IMR-90 (cell line): ENCODE measurements at regions not wholly inside any gene's neighbourhood (a gene's known extent, or its start where the extent isn't known, plus 50 kb on each side); places are given as distances from the start of the nearest gene placed in this dataset.

Source experiments
- ATAC-seq: fragments of 200-7000 bp; cut with Tn5 transposase; 2 replicates; pipeline ENCODE4 v1.9.1; 2020; ENCODE audit warnings: low read depth, mild to moderate bottlenecking, moderate library complexity
- BruUV-seq: library from RNA; stranded (reverse); fragments of 400-500 nt; replicated peaks from 2 replicates; lab custom pipeline; 2021; lab: Mats Ljungman, UMichigan
- CTCF ChIA-PET: fragments of 300-600 bp; formaldehyde crosslinking; extraction: SDS; loops from one replicate; lab custom pipeline; 2021; ENCODE audit warnings: antibody characterized with exemption; lab: Yijun Ruan, JAX
- POLR2A ChIA-PET: fragments of 300-600 bp; sonication (Branson Sonifier 250); formaldehyde crosslinking; loops from one replicate; lab custom pipeline; 2022; ENCODE audit warnings: antibody characterized with exemption; ENCODE audit not compliant: unreplicated experiment; lab: Charles Lee
- DNase-seq: peaks from one replicate; pipeline ENCODE4 v3.0.0; 2013
- H2AFZ ChIP-seq: replicated peaks from 2 replicates; pipeline ENCODE3; 2013; ENCODE audit warnings: low read length, mild to moderate bottlenecking; ENCODE audit not compliant: poor library complexity
- H2AK5ac ChIP-seq: 2 replicates; pipeline ENCODE4 v1.6.1; 2013; ENCODE audit warnings: low read depth, low read length, inconsistent platforms
- H2AK9ac ChIP-seq: replicated peaks from 2 replicates; pipeline ENCODE3; 2013; ENCODE audit warnings: mild to moderate bottlenecking, low read depth, low read length, moderate library complexity; ENCODE audit not compliant: poor library complexity
- H2BK120ac ChIP-seq: 2 replicates; pipeline ENCODE4 v1.6.1; 2013; ENCODE audit warnings: low read depth, low read length, inconsistent platforms
- H2BK15ac ChIP-seq: 3 replicates; pipeline ENCODE4 v1.6.1; 2013; ENCODE audit warnings: low read depth, low read length, inconsistent platforms
- H2BK20ac ChIP-seq: 2 replicates; pipeline ENCODE4 v1.6.1; 2013; ENCODE audit warnings: low read depth, mild to moderate bottlenecking, inconsistent platforms, low read length, moderate library complexity
- H2BK5ac ChIP-seq: 2 replicates; pipeline ENCODE4 v1.6.1; 2013; ENCODE audit warnings: mild to moderate bottlenecking, low read depth, low read length, inconsistent platforms; ENCODE audit not compliant: poor library complexity, severe bottlenecking
- H3K14ac ChIP-seq: replicated peaks from 2 replicates; pipeline ENCODE4 v1.6.1; 2013; ENCODE audit warnings: low read depth, low read length, inconsistent platforms
- H3K18ac ChIP-seq: 2 replicates; pipeline ENCODE4 v1.6.1; 2013; ENCODE audit warnings: low read depth, low read length, control low read depth
- H3K23ac ChIP-seq: 2 replicates; pipeline ENCODE4 v1.6.1; 2013; ENCODE audit warnings: low read depth, low read length, inconsistent platforms
- H3K27ac ChIP-seq: 2 replicates; pipeline ENCODE4 v1.5.1; 2013; ENCODE audit warnings: mild to moderate bottlenecking, control low read depth, low read length; ENCODE audit not compliant: insufficient read depth
- H3K27me3 ChIP-seq: 2 replicates; pipeline ENCODE4 v1.6.1; 2013; ENCODE audit warnings: low read length; ENCODE audit not compliant: control insufficient read depth, insufficient read depth
- H3K36me3 ChIP-seq: 2 replicates; pipeline ENCODE4 v1.6.1; 2013; ENCODE audit warnings: low read length, mixed read lengths; ENCODE audit not compliant: control insufficient read depth, insufficient read depth
- H3K4ac ChIP-seq: 2 replicates; pipeline ENCODE4 v1.6.1; 2013; ENCODE audit warnings: low read depth, low read length, inconsistent platforms
- H3K4me1 ChIP-seq: 2 replicates; pipeline ENCODE4 v1.6.1; 2013; ENCODE audit warnings: low read length, mixed read lengths; ENCODE audit not compliant: control insufficient read depth, insufficient read depth
- H3K4me2 ChIP-seq: 2 replicates; pipeline ENCODE4 v1.6.1; 2013; ENCODE audit warnings: low read depth, mild to moderate bottlenecking, control low read depth, low read length, moderate library complexity
- H3K4me3 ChIP-seq: 2 replicates; pipeline ENCODE4 v1.5.1; 2013; ENCODE audit warnings: low read depth, mild to moderate bottlenecking, control low read depth, low read length, moderate library complexity; ENCODE audit not compliant: insufficient read depth
- H3K56ac ChIP-seq: 2 replicates; pipeline ENCODE4 v1.6.1; 2013; ENCODE audit warnings: low read length, inconsistent platforms; ENCODE audit not compliant: insufficient read depth; ENCODE audit errors: extremely low read depth
- H3K79me1 ChIP-seq, 2 experiments: 2 replicates each; pipeline ENCODE4 v1.6.1; 2013; ENCODE audit warnings: low read length in 2 of 2, inconsistent platforms in 1 of 2, low read depth in 1 of 2
- H3K9ac ChIP-seq: 2 replicates; pipeline ENCODE4 v1.6.1; 2013; ENCODE audit warnings: low read depth, low read length, control low read depth
- H3K9me1 ChIP-seq: 2 replicates; pipeline ENCODE4 v1.6.1; 2013; ENCODE audit warnings: low read length, inconsistent platforms; ENCODE audit not compliant: insufficient read depth
- H3K9me3 ChIP-seq: 2 replicates; pipeline ENCODE4 v1.6.1; 2013; ENCODE audit warnings: low read length; ENCODE audit not compliant: control insufficient read depth, insufficient read depth
- H4K20me1 ChIP-seq: 2 replicates; pipeline ENCODE4 v1.6.1; 2013; ENCODE audit warnings: low read length, inconsistent platforms; ENCODE audit not compliant: insufficient read depth
- H4K5ac ChIP-seq: 2 replicates; pipeline ENCODE4 v1.6.1; 2013; ENCODE audit warnings: mild to moderate bottlenecking, low read depth, low read length, control low read depth
- H4K8ac ChIP-seq, 2 experiments: 2 replicates each; pipeline ENCODE4 v1.6.1; 2013; ENCODE audit warnings: low read depth in 2 of 2, low read length in 2 of 2, control low read depth in 1 of 2, inconsistent platforms in 1 of 2
- H4K91ac ChIP-seq: 2 replicates; pipeline ENCODE4 v1.6.1; 2013; ENCODE audit warnings: low read depth, low read length, inconsistent platforms; ENCODE audit not compliant: insufficient read depth
- BHLHE40 ChIP-seq: fragments of 150-350 bp; IDR thresholded peaks from 2 replicates; pipeline ENCODE4 v1.6.1; 2016; ENCODE audit warnings: mild to moderate bottlenecking, low read depth, low read length
- CEBPB ChIP-seq: IDR thresholded peaks from 2 replicates; pipeline ENCODE4 v1.6.1; 2012; ENCODE audit warnings: low read depth, low read length, improper control_type of control experiment
- CHD1 ChIP-seq: IDR thresholded peaks from 2 replicates; pipeline ENCODE4 v1.6.1; 2012; ENCODE audit warnings: low read depth, low read length, improper control_type of control experiment
- ELK1 ChIP-seq: fragments of 150-350 bp; IDR thresholded peaks from 2 replicates; pipeline ENCODE4 v1.6.1; 2016; ENCODE audit warnings: low read depth, mild to moderate bottlenecking, low read length, moderate library complexity, borderline replicate concordance
- FOS ChIP-seq: fragments of 150-350 bp; IDR thresholded peaks from 2 replicates; pipeline ENCODE4 v1.6.1; 2016; ENCODE audit warnings: low read depth, low read length
- MAFK ChIP-seq: IDR thresholded peaks from 2 replicates; pipeline ENCODE4 v1.6.1; 2012; ENCODE audit warnings: low read depth, low read length, improper control_type of control experiment
- MAZ ChIP-seq: IDR thresholded peaks from 2 replicates; pipeline ENCODE4 v1.6.1; 2012; ENCODE audit warnings: low read depth, mild to moderate bottlenecking, low read length, improper control_type of control experiment, moderate library complexity, borderline replicate concordance
- MXI1 ChIP-seq: IDR thresholded peaks from 2 replicates; pipeline ENCODE4 v1.6.1; 2012; ENCODE audit warnings: low read depth, mild to moderate bottlenecking, low read length, moderate library complexity, borderline replicate concordance
- NFE2L2 ChIP-seq: fragments of 150-350 bp; IDR thresholded peaks from 2 replicates; pipeline ENCODE4 v1.6.1; 2016; ENCODE audit warnings: low read depth, mild to moderate bottlenecking, low read length
- POLR2A ChIP-seq: IDR thresholded peaks from 2 replicates; pipeline ENCODE4 v1.6.1; 2012; ENCODE audit warnings: mild to moderate bottlenecking, low read depth, low read length
- RAD21 ChIP-seq: IDR thresholded peaks from 2 replicates; pipeline ENCODE4 v1.6.1; 2012; ENCODE audit warnings: low read length, improper control_type of control experiment
- RCOR1 ChIP-seq: IDR thresholded peaks from 2 replicates; pipeline ENCODE4 v1.6.1; 2012; ENCODE audit warnings: mild to moderate bottlenecking, low read length, improper control_type of control experiment; ENCODE audit not compliant: insufficient replicate concordance
- RFX5 ChIP-seq: IDR thresholded peaks from 2 replicates; pipeline ENCODE4 v1.8.0; 2012; ENCODE audit warnings: low read depth, mild to moderate bottlenecking, low read length, moderate library complexity
- SMC3 ChIP-seq: fragments of 150-350 bp; IDR thresholded peaks from 2 replicates; pipeline ENCODE4 v1.6.1; 2016; ENCODE audit warnings: low read depth, mild to moderate bottlenecking, antibody characterized with exemption, low read length, moderate library complexity
- USF2 ChIP-seq: fragments of 150-350 bp; IDR thresholded peaks from 2 replicates; pipeline ENCODE4 v1.6.1; 2017; ENCODE audit warnings: mild to moderate bottlenecking, antibody characterized with exemption, low read length, low read depth
- WGBS, 2 experiments: methylation state at CpG; one replicate each; pipeline versions ENCODE4 v1.1.5 to v1.1.7; 2013; ENCODE audit warnings: missing lambda C conversion rate in 2 of 2; ENCODE audit not compliant: insufficient read length in 1 of 2; ENCODE audit errors: extremely low coverage in 2 of 2; 5-methylcytosine and 5-hydroxymethylcytosine counted together
- dilution Hi-C: fragments of 300-500 bp; cut with HindIII; formaldehyde crosslinking; loops from one replicate; pipeline ENCODE4 v1.14.3; 2018; ENCODE audit warnings: low sequenced_read_pairs; ENCODE audit not compliant: unreplicated experiment
- in situ Hi-C: fragments of 300-500 bp; cut with MboI; formaldehyde crosslinking; loops from 3 replicates; pipeline ENCODE4 v1.14.3; 2019; ENCODE audit warnings: low sequenced_read_pairs, inconsistent platforms, mixed read lengths
- intact Hi-C: fragments of 100-400 bp; cut with micrococcal nuclease; formaldehyde crosslinking; loops from 2 replicates; pipeline ENCODE4 v1.10.0; 2022
- TF ChIP-seq, protein P1 (sequence below): conservative IDR thresholded peaks from 2 replicates; pipeline ENCODE4 v1.5.1; 2012; ENCODE audit warnings: mild to moderate bottlenecking, low read depth, low read length, improper control_type of control experiment

GRCh38 chr1:193827516-193827915 is 641.1 kb upstream of the B3GALT2 start:
- Histone ChIP-seq H2BK120ac (no peak overlapping the region), H3K9me3 (no peaks in the 10 kb centered on the region), H2AK5ac (no peak overlapping the region), H2BK5ac (no peak overlapping the region), H4K5ac (no peak overlapping the region), H4K20me1 (no peaks in the 10 kb centered on the region), H3K56ac (no peak overlapping the region), H3K4me3 (no peak overlapping the region), H3K4me1 (no peaks in the 10 kb centered on the region), H3K18ac (no peak overlapping the region), H3K23ac (no peak overlapping the region), H3K79me1 (no peaks in the 10 kb centered on the region), H3K4ac (no peak overlapping the region), H3K27ac (no peak overlapping the region), H3K9me1 (no peaks in the 10 kb centered on the region), H2AK9ac (no peak overlapping the region), H3K4me2 (no peak overlapping the region), H3K27me3 (no peaks in the 10 kb centered on the region), H2AFZ (no peak overlapping the region), H3K9ac (no peak overlapping the region), H4K91ac (no peak overlapping the region), H2BK20ac (no peak overlapping the region), H4K8ac (no peak overlapping the region), H3K36me3 (no peaks in the 10 kb centered on the region), H3K14ac (no peak overlapping the region), H2BK15ac (no peak overlapping the region)
- DNase-seq (no peak), ATAC-seq (no peak)
- intact Hi-C loops (no loop called here), in situ Hi-C loops (no loop called here), dilution Hi-C loops (no loop called here)
- CTCF ChIA-PET: no interaction called here
- no TSS peak for BruUV-seq
- POLR2A ChIA-PET: no interaction called here
- no peak for TF ChIP-seq NFE2L2
- no peak for TF ChIP-seq USF2
- TF ChIP-seq ELK1: no peak
- no peak for TF ChIP-seq CEBPB
- no peak for TF ChIP-seq RCOR1
- no peak for TF ChIP-seq MXI1
- no peak for TF ChIP-seq RAD21
- no peak for TF ChIP-seq SMC3
- no peak for TF ChIP-seq MAFK
- TF ChIP-seq POLR2A: no peak
- TF ChIP-seq BHLHE40: no peak
- TF ChIP-seq RFX5: no peak
- no peak for TF ChIP-seq FOS
- TF ChIP-seq CHD1: no peak
- TF ChIP-seq, protein P1, sequence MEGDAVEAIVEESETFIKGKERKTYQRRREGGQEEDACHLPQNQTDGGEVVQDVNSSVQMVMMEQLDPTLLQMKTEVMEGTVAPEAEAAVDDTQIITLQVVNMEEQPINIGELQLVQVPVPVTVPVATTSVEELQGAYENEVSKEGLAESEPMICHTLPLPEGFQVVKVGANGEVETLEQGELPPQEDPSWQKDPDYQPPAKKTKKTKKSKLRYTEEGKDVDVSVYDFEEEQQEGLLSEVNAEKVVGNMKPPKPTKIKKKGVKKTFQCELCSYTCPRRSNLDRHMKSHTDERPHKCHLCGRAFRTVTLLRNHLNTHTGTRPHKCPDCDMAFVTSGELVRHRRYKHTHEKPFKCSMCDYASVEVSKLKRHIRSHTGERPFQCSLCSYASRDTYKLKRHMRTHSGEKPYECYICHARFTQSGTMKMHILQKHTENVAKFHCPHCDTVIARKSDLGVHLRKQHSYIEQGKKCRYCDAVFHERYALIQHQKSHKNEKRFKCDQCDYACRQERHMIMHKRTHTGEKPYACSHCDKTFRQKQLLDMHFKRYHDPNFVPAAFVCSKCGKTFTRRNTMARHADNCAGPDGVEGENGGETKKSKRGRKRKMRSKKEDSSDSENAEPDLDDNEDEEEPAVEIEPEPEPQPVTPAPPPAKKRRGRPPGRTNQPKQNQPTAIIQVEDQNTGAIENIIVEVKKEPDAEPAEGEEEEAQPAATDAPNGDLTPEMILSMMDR: no peak
- TF ChIP-seq MAZ: no peak
- no CpG with 5 or more reads among the region's 1 CpG for WGBS, 2 experiments
